ENCODE measurements at regions not wholly inside any gene's neighbourhood (a gene's known extent, or its start where the extent isn't known, plus 50 kb on each side); places are given as distances from the start of the nearest gene placed in this dataset.
"Not testable (repeated sequence)": the region's sequence is repeated elsewhere in the genome, so short reads cannot be mapped to it uniquely, and the experiment has no call there.

DNA sequence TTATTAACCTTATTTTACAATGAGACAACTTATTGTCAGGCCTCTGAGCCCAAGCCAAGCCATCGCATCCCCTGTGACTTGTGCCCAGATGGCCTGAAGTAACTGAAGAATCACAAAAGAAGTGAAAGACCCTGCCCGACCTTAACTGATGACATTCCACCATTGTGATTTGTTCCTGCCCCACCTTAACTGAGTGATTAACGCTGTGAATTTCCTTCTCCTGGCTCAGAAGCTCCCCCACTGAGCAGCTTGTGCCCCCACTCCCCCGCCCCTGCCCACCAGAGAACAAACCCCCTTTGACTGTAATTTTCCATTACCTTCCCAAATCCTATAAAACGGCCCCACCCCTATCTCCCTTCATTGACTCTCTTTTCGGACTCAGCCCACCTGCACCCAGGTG, 224.0 kb upstream of the DUSP10 start:
- not testable (repeated sequence) for TF ChIP-seq CTCF, POLR2A (IDR thresholded peaks at IDR 0.05)
